HG02885 (cell line): ENCODE measurements at regions not wholly inside any gene's neighbourhood (a gene's known extent, or its start where the extent isn't known, plus 50 kb on each side); places are given as distances from the start of the nearest gene placed in this dataset.
"Not testable (repeated sequence)": the region's sequence is repeated elsewhere in the genome, so short reads cannot be mapped to it uniquely, and the experiment has no call there.

Experiments
- ATAC-seq: cut with Tn5 transposase; IDR thresholded peaks from one replicate; pipeline ENCODE4 v1.9.1; 2021; ENCODE audit warnings: mild to moderate bottlenecking; ENCODE audit not compliant: unreplicated experiment, poor library complexity

DNA sequence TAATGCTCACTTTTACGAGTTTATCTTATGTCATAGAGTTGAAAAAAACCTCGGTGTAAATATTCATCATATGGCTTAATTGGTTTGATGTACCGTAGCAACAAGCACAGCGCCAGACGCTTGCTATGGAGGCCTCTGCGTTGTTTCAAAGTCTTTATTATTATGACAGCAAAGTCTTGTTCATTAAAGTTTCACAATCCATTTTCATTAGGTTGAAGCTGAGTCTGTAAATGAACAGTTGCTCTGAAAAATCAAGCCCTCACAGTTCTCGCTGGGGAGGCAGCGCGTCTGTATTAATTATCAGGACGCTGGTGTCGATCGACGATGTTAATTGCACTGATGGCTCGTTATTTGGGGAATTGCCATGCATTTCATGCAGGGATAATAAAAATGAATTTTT lies 185.6 kb downstream of the INSC start:
- no peak for ATAC-seq

DNA sequence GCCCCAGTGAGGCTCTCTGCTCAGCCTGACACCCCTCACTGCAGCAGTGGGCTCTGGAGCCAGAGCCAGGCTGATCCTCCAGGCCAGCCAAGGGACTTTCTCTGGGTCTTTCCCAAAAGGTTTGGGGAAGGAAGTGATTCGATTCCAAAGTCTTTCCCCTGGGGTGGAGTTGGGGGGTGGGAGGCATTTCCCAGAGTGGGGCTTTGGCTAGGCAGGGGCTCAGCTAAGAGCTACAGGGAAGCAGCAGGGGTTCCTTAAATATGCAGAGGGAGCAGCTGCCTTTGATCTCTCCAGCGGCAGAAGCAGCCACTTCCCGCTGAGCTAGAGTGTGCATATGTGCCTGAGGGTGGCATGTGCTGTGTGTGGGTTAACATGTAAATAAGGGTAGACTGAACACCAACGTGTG lies 192.9 kb downstream of the INSC start:
- ATAC-seq: no peak

DNA sequence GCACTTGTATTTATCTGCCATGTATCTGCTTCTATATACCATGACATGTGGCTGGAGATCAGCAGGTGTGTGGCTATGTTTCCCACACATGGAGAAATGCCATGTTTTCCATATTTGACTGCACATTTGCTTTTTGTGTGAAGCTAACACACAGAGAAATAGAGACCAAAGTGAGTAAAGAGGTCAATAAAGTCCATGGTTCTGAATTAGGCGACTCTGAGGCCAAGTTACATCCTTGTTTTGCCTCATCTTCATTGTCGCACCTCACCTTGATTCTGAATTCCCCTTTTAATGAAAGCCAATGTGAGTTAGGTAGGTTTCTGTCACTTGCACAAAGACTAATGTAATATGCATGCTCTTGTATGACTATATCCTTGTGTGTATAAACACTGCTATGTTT lies 194.1 kb downstream of the INSC start:
- ATAC-seq: no peak

DNA sequence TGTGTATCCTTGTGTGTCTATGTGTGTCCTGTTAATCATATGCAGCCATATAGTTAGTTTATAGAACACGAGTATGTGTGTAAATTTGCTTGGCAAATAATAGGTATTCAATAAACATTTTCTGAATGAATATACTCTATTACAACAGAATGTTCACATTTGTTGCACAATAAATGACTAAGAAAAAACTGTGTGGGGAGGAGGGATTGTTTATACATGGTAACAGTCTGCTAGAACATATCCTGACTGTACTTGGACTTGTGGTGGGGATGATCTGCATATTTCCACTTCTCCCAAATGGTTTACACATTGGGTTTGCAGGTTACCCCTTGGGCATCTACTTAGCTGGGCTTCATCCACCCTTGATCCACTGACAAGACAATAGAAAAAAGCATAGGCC lies 194.6 kb downstream of the INSC start:
- no peak for ATAC-seq

- no peak for ATAC-seq
Observed at GRCh38 chr11:15313862-15314261, 199.1 kb downstream of the INSC start.

DNA sequence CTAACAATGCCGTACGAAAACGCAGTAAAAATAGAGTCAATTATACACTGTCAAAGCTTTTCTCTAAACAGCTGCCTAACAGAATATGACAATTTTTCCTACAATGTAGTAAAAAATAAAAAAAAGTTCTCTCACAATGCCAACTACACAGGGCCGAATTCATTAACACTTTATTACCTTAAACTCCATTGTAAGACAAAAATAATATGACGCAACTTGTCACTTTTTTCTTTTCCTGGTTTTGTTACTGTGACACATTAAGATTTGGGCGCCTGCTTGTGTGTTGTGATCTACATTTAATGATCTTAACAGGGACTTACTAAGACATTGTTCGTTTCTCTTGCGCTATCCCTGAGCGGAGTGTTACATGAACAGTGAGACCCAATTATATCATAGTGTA lies 204.1 kb downstream of the INSC start:
- ATAC-seq: no peak

- no peak for ATAC-seq
Observed at GRCh38 chr11:15326520-15326919, 211.8 kb downstream of the INSC start.

DNA sequence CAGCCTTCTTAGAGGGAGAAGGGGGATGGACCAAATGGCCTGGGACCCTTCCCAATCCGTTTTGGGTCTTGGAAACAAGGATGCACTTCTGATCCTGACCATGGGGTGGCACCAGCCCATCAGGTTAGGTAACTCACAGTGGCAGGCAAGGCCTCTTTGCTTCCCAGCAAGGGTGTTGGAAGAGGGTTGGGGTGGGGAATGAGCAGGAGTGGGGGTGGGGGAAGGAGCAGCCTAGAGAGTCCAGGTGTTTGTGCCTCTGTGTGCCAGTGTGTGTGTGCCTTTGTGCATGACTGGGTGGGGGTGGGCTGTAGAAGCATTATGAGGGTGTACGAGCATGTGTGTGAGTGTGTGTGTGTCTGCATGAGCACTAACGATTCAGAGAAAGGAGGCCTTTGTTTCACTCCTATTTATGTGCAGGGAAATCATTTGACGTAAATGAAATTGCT lies 213.1 kb downstream of the INSC start:
- no peak for ATAC-seq

DNA sequence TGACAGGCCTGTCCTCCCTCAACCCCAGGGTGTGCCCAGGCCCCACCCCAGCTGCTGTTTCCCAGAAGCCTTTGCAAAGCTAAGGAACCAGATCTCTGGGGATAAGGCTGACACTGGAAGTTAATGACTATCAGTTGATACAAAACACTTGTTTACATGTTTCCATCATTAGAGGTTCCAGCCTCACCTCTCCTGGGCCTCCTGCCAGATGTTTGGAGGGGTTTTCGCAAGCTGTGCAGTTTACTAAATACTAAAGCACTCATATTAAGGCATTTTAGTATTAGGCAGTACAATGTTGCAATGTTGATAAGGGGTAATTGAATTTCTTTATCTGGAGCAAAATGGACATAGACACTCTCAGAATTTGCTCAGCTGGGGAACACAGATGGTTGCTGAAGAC lies 218.7 kb downstream of the INSC start:
- ATAC-seq: no peak

GRCh38 chr11:15334766-15335165 lies 220.0 kb downstream of the INSC start:
- ATAC-seq: no peak

DNA sequence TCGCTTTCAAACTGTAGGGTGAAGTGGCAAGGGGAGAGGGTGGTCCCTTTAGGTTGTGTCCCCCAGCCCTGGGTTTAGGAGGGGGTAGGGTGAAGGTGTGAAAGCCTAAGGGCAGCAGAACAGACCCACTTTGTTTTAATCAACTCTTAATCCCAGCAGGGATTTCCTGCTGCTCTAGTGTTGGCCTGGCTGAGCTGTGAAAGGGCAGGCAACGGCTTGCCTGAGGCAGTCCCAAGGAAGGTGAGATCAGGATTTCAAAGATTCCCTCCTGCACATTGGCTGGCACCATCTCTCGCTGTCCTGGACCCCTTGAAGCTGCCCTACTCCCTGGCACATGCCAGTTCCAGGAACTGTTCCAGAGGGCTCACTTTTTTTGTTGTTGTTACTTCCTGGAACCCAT lies 221.3 kb downstream of the INSC start:
- ATAC-seq: no peak

DNA sequence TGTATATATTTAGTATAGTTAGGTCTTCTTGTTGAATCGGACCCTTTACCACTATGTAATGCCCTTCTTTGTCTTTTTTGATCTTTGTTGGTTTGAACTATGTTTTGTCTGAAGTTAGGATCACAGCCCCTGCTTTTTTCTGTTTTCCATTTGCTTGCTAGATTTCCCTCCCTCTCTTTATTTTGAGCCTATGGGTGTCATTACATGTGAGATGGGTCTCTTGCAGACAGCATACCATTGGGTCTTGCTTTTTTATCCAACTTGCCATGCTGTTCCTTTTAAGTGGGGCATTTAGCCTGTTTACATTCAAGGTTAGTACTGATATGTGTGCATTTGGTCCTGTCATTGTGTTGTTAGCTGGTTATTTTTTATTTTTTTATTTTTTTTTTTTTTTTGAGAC lies 224.6 kb downstream of the INSC start:
- ATAC-seq: no peak

DNA sequence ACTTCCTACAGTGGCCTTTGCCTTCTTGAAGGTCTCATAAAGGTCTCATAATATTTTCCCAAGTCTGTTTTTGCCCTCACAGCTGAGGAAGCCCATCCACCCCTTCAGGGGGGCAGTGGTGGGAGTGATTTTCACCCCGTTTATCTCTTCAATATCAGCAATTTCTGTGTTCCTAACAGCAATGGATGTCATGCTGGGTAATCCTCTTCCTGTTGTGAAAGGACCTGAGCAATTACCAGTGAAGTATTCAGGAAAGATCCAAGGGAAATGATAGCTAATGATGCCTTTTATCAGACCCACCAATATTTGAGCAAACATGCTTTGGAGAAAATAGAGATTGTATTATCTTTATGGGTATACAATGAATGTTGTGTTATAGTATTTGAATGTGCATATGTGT lies 226.9 kb downstream of the INSC start:
- ATAC-seq: no peak

DNA sequence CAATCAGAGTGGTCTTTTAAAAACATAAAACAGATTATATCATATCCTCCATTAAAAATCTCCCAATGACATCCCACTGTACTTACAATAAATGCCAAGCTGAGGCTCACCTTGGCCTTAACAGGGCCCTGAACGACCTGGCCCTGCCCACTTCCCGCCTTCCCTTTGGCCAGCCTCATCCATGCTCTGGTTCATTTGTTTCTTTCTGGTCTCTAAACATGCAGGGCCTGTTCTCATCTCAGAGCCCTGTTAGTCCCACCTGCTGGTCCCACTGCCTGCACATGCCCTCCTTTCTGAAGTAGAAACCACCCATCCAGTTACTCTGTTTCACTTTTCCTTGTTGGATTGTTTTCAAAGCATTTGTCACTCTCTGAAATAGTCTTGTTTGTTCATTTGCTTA lies 227.4 kb downstream of the INSC start:
- no peak for ATAC-seq

DNA sequence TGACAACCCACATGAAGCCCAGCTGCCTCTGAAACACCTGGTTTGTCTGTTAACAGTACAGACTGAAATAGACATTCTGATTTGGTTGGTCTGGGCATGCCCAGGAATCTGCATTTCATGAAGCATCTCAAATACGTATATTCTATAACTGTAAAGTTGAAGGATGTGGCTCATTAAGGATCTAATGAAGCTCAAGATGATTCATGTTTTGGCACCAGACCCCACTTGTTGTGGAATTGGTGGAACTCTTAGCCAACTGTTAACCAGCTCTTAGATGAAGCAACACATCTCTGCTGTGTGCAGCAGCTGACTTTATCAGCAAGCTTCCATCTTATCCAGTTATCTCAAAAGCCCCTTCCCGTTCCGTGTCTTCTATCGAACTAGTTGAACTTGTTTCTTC lies 232.2 kb downstream of the INSC start:
- ATAC-seq: no peak

DNA sequence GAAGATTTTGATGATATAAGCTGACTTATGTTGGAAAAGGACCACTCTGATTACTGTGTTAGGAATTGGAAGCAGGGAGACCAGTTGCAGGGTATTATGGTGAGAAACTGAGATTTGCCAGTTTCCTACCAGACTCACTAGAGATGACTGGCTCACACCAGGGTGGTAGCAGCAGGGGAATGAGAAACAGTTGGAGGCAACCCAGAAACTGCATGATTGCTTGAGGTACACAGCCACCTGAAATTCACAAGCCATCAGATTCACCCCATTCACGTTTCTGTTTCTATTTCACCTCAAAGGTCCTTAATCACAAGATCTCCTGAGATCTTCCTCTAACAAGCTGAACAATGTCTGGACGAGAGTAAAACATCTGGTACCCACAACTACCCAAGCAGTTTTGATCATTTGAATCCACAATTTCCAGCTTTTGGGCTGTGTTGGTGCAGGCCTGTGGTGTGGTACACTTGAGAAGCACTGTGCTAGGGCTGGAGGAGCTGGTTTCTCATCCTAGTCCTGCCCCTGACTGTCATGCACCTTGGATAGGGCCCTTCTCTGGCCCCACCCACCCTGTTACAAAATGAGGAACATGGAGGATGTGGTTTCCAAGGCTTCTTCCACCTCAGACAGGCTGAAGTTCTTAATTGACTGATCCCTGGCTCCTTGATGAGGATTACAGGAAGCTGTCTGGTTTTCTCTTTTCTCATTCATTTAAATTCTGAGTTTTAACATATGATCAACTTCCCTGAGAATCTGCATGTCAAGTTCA lies 233.4 kb downstream of the INSC start:
- no peak for ATAC-seq

DNA sequence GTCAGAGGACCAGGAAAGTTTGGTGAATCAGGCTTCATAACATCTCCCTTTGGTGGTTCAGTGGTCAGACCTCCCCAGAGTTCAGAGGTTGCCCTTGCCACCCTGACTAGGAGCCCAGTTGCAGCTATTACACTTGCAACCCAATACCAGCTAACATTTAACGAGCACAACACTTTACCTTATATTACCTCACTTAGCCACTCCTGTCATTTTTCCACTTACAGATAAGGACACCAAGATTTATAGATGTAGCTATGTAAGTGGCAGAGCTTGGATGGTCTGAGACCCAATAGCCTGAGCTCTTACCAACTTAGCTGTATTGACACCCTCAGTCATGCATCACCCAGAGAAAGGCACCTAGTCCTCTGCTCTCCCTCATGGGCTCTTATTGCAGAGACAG lies 234.7 kb downstream of the INSC start:
- no peak for ATAC-seq

GRCh38 chr11:15361316-15361715 lies 246.6 kb downstream of the INSC start:
- no peak for ATAC-seq

DNA sequence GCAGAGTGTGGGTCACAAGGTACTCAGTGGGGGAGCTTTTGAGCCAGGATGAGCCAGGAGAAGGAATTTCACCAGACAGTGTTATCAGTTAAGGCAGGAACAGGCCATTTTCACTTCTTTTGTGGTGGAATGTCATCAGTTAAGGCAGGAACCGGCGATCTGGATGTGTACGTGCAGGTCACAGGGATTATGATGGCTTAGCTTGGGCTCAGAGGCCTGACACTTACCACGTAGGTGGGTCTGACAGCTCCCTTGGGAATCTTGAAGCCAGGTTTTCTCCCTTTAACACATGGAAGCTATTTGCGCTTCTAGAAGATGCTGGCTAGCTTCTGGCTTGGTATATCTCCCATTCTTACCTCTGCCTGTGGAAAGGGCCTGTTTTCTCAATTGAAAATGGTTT lies 250.6 kb downstream of the INSC start:
- not testable (repeated sequence) for ATAC-seq

DNA sequence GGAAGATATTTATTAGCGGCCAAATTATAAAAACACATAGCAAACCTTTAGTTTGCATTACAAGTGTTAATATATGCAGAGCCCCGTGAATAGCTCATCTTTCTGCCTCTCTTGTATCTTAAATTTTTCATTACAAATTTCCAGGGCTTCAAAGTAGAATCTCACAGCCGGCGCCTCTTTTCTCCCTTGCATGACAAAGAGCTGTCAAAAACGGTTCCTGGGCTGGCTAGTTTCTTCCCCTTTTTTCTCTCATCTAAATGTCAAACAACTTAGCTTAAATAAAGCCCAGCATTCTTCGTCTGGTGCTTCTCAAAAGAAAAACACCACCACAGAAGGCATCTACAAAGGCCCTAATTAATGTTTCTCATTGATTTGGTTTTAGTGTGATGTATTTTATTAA lies 253.0 kb downstream of the INSC start:
- no peak for ATAC-seq

DNA sequence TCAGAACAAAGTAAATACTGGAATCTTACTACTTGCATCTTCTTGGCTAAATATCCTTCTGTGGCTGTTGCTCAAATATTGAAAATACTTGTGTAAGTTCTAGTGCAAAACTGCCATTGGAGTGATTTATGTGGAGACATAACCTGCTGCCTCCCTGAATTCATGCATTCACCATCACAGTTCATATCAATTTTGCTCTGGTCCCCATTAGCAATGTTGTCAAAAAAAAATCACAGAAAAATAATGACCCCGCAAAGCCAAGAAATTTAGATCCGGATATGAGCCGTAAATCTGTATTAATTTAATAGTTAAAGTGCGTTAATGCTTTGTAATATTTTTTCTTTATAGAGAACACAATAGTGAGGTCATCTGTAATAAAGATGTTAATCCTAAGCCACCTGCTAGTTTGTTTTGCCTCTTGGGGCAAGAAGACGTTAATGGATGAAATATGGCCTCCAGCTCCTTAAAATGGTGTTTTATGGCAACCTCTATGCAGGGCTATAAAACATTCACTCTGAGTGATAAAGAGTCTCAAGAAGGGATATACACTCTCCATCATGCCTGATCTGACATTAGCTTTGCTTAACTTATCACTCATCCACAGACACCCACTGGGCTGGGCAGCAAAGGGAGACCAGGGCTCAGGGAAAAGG lies 255.9 kb downstream of the INSC start:
- ATAC-seq: no peak

DNA sequence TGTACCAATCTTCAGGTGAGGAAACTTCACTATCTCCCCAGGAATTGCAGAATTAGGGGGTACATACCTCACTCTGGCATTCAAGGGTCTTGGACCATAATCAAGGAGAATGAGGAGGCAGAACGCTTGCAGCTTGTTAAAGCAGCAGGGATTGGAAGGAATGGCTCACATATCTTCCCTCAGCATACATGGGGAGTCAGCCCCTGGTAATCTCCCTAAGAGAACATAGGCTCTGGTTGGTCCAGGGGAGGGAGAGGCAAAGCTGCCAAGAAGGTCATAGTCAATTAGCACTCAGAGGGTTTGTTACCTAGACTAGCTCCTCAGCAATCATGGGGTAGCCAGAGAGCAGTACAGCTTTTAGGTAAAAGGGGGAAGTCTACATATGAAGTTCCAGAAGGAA lies 256.8 kb downstream of the INSC start:
- no peak for ATAC-seq
